GM23338 (cell line): ENCODE measurements at regions not wholly inside any gene's neighbourhood (a gene's known extent, or its start where the extent isn't known, plus 50 kb on each side); places are given as distances from the start of the nearest gene placed in this dataset.
"Not testable (repeated sequence)": the region's sequence is repeated elsewhere in the genome, so short reads cannot be mapped to it uniquely, and the experiment has no call there.

Experiments used
- ATAC-seq: fragments of 200-7000 bp; cut with Tn5 transposase; 3 replicates; pipeline ENCODE4 v1.9.1; 2020
- DNase-seq: peaks from one replicate; pipeline ENCODE4 v3.0.0-alpha.2; 2015; ENCODE audit warnings: low spot score
- H2AFZ ChIP-seq: fragments of 200-600 bp; sonication (generic); 2 replicates; pipeline ENCODE4 v1.8.0; 2016; ENCODE audit warnings: antibody characterized with exemption, mild to moderate bottlenecking, moderate library complexity
- H3F3A ChIP-seq: fragments of 200-600 bp; sonication (generic); replicated peaks from 2 replicates; pipeline ENCODE4 v1.8.0; 2017; ENCODE audit warnings: antibody characterized with exemption, mixed run types, low read depth
- H3K27ac ChIP-seq: fragments of 200-600 bp; sonication (generic); 2 replicates; pipeline ENCODE4 v1.6.1; 2016; ENCODE audit warnings: low read depth
- H3K27me3 ChIP-seq: fragments of 200-600 bp; sonication (generic); 2 replicates; pipeline ENCODE4 v1.8.0; 2016; ENCODE audit warnings: mild to moderate bottlenecking, mixed run types, moderate library complexity; ENCODE audit not compliant: insufficient read depth
- H3K36me3 ChIP-seq: fragments of 200-600 bp; sonication (generic); 2 replicates; pipeline ENCODE4 v1.8.0; 2016; ENCODE audit warnings: mild to moderate bottlenecking; ENCODE audit not compliant: insufficient read depth
- H3K4me1 ChIP-seq: fragments of 200-600 bp; sonication (generic); 2 replicates; pipeline ENCODE4 v1.8.0; 2016; ENCODE audit warnings: mild to moderate bottlenecking, moderate library complexity; ENCODE audit not compliant: insufficient read depth
- H3K4me2 ChIP-seq: fragments of 200-600 bp; sonication (generic); 2 replicates; pipeline ENCODE4 v1.7.1; 2017; ENCODE audit warnings: mixed run types
- H3K4me3 ChIP-seq: fragments of 200-600 bp; sonication (generic); 2 replicates; pipeline ENCODE4 v1.6.1; 2016; ENCODE audit warnings: mixed run types
- H3K79me2 ChIP-seq: fragments of 200-600 bp; sonication (generic); replicated peaks from 2 replicates; pipeline ENCODE4 v1.8.0; 2017; ENCODE audit warnings: mild to moderate bottlenecking; ENCODE audit not compliant: insufficient read depth
- H3K9me2 ChIP-seq: fragments of 200-600 bp; sonication (generic); 2 replicates; pipeline ENCODE4 v1.8.0; 2017; ENCODE audit not compliant: insufficient read depth
- H4K20me1 ChIP-seq: fragments of 200-600 bp; sonication (generic); replicated peaks from 2 replicates; pipeline ENCODE4 v1.8.0; 2017; ENCODE audit warnings: mild to moderate bottlenecking; ENCODE audit not compliant: insufficient read depth
- H3K27ac Mint-ChIP-seq: 2 replicates; pipeline ENCODE4 v1.8.0; 2020; ENCODE audit warnings: inconsistent platforms, mild to moderate bottlenecking, moderate library complexity, mixed read lengths
- H3K27me3 Mint-ChIP-seq: 3 replicates; pipeline ENCODE4 v1.8.0; 2022; ENCODE audit warnings: low read depth, mild to moderate bottlenecking, moderate library complexity, mixed read lengths, inconsistent platforms; ENCODE audit not compliant: insufficient read depth, poor library complexity
- H3K36me3 Mint-ChIP-seq: 3 replicates; pipeline ENCODE4 v1.8.0; 2021; ENCODE audit warnings: low read depth, mild to moderate bottlenecking, inconsistent platforms, moderate library complexity, mixed read lengths
- H3K4me1 Mint-ChIP-seq: 3 replicates; pipeline ENCODE4 v1.8.0; 2020; ENCODE audit warnings: mild to moderate bottlenecking, inconsistent platforms, mixed read lengths
- H3K4me3 Mint-ChIP-seq: 3 replicates; pipeline ENCODE4 v1.8.0; 2021; ENCODE audit warnings: moderate library complexity, mild to moderate bottlenecking, inconsistent platforms, mixed read lengths
- H3K9me3 Mint-ChIP-seq: 3 replicates; pipeline ENCODE4 v1.8.0; 2020; ENCODE audit warnings: moderate library complexity, mild to moderate bottlenecking, inconsistent platforms, mixed read lengths
- EZH2phosphoT487 ChIP-seq: fragments of 200-600 bp; sonication (generic); IDR thresholded peaks from one replicate; pipeline ENCODE4 v1.8.1; 2018; ENCODE audit warnings: antibody characterized with exemption; ENCODE audit not compliant: unreplicated experiment
- TF ChIP-seq, protein P1 (sequence below): fragments of 250-450 bp; sonication (Bioruptor Pico); IDR thresholded peaks from 2 replicates; pipeline ENCODE4 v1.5.0; 2020; ENCODE audit warnings: mild to moderate bottlenecking, moderate library complexity

- TF ChIP-seq, protein P1, sequence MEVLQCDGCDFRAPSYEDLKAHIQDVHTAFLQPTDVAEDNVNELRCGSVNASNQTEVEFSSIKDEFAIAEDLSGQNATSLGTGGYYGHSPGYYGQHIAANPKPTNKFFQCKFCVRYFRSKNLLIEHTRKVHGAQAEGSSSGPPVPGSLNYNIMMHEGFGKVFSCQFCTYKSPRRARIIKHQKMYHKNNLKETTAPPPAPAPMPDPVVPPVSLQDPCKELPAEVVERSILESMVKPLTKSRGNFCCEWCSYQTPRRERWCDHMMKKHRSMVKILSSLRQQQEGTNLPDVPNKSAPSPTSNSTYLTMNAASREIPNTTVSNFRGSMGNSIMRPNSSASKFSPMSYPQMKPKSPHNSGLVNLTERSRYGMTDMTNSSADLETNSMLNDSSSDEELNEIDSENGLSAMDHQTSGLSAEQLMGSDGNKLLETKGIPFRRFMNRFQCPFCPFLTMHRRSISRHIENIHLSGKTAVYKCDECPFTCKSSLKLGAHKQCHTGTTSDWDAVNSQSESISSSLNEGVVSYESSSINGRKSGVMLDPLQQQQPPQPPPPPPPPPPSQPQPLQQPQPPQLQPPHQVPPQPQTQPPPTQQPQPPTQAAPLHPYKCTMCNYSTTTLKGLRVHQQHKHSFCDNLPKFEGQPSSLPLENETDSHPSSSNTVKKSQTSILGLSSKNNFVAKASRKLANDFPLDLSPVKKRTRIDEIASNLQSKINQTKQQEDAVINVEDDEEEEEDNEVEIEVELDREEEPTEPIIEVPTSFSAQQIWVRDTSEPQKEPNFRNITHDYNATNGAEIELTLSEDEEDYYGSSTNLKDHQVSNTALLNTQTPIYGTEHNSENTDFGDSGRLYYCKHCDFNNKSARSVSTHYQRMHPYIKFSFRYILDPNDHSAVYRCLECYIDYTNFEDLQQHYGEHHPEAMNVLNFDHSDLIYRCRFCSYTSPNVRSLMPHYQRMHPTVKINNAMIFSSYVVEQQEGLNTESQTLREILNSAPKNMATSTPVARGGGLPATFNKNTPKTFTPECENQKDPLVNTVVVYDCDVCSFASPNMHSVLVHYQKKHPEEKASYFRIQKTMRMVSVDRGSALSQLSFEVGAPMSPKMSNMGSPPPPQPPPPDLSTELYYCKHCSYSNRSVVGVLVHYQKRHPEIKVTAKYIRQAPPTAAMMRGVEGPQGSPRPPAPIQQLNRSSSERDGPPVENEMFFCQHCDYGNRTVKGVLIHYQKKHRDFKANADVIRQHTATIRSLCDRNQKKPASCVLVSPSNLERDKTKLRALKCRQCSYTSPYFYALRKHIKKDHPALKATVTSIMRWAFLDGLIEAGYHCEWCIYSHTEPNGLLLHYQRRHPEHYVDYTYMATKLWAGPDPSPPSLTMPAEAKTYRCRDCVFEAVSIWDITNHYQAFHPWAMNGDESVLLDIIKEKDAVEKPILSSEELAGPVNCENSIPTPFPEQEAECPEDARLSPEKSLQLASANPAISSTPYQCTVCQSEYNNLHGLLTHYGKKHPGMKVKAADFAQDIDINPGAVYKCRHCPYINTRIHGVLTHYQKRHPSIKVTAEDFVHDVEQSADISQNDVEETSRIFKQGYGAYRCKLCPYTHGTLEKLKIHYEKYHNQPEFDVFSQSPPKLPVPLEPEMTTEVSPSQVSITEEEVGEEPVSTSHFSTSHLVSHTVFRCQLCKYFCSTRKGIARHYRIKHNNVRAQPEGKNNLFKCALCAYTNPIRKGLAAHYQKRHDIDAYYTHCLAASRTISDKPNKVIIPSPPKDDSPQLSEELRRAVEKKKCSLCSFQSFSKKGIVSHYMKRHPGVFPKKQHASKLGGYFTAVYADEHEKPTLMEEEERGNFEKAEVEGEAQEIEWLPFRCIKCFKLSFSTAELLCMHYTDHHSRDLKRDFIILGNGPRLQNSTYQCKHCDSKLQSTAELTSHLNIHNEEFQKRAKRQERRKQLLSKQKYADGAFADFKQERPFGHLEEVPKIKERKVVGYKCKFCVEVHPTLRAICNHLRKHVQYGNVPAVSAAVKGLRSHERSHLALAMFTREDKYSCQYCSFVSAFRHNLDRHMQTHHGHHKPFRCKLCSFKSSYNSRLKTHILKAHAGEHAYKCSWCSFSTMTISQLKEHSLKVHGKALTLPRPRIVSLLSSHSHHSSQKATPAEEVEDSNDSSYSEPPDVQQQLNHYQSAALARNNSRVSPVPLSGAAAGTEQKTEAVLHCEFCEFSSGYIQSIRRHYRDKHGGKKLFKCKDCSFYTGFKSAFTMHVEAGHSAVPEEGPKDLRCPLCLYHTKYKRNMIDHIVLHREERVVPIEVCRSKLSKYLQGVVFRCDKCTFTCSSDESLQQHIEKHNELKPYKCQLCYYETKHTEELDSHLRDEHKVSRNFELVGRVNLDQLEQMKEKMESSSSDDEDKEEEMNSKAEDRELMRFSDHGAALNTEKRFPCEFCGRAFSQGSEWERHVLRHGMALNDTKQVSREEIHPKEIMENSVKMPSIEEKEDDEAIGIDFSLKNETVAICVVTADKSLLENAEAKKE, result no peak
- no peak for TF ChIP-seq EZH2phosphoT487
- no peak overlapping the region for H3K4me2 ChIP-seq
- H3K4me1 Mint-ChIP-seq, result no peaks in the 10 kb centered on the region
- H3K27ac Mint-ChIP-seq, result no peak overlapping the region
- H3K27ac ChIP-seq, result no peak overlapping the region
- H3K9me2 ChIP-seq, result peaks cover 3% of the 10 kb centered on the region; the same call in 1 of the 2 replicates
- no peaks in the 10 kb centered on the region for H3K27me3 Mint-ChIP-seq
- H3F3A ChIP-seq, result no peaks in the 10 kb centered on the region
- no peaks in the 10 kb centered on the region for H4K20me1 ChIP-seq
- H3K36me3 Mint-ChIP-seq, result no peaks in the 10 kb centered on the region
- no peaks in the 10 kb centered on the region for H3K36me3 ChIP-seq
- H3K9me3 Mint-ChIP-seq, result no peaks in the 10 kb centered on the region; the same call in 2 of the 3 replicates
- no peak overlapping the region for H2AFZ ChIP-seq
- DNase-seq (no peak), ATAC-seq (no peak)
- H3K27me3 ChIP-seq, result no peaks in the 10 kb centered on the region
- no peak overlapping the region for H3K4me3 Mint-ChIP-seq
- no peak overlapping the region for H3K4me3 ChIP-seq
- 0 out of 2 replicates have a peak, but pooled peaks cover 7% of the 10 kb centered on the region for H3K4me1 ChIP-seq
- H3K79me2 ChIP-seq, result no peaks in the 10 kb centered on the region
These were observed 454.5 kb downstream of the CDH11 start for GRCh38 chr16:64667334-64667877.

GRCh38 chr16:64662312-64662711, 459.6 kb downstream of the CDH11 start:
- H3K4me1 Mint-ChIP-seq, H4K20me1 ChIP-seq, DNase-seq, H3K79me2 ChIP-seq, H3K4me3 ChIP-seq, H3K36me3 Mint-ChIP-seq, ATAC-seq, H3K27ac ChIP-seq, H3K9me3 Mint-ChIP-seq, H3K4me3 Mint-ChIP-seq, H3K36me3 ChIP-seq, H3K4me1 ChIP-seq, H3K4me2 ChIP-seq, H3F3A ChIP-seq, H3K27me3 Mint-ChIP-seq, H3K9me2 ChIP-seq, H2AFZ ChIP-seq, H3K27ac Mint-ChIP-seq, H3K27me3 ChIP-seq: not testable (repeated sequence)
